GM13976 (cell line): ENCODE measurements at regions not wholly inside any gene's neighbourhood (a gene's known extent, or its start where the extent isn't known, plus 50 kb on each side); places are given as distances from the start of the nearest gene placed in this dataset.

Source experiments
- DNase-seq: peaks from one replicate; pipeline ENCODE4 v3.0.0; 2012; ENCODE audit warnings: low spot score
- CTCF ChIP-seq: IDR thresholded peaks from 2 replicates; pipeline ENCODE4 v1.5.1; 2012; ENCODE audit warnings: borderline replicate concordance, mild to moderate bottlenecking; ENCODE audit not compliant: insufficient read depth; ENCODE audit errors: extremely low read depth, missing control alignments, control extremely low read depth
- in situ Hi-C: fragments of 300-500 bp; cut with MboI; formaldehyde crosslinking; loops from one replicate; pipeline ENCODE4 v1.12.0; 2022; ENCODE audit warnings: low sequenced_read_pairs, mixed read lengths, inconsistent platforms; ENCODE audit not compliant: unreplicated experiment

GRCh38 chr3:25019506-25019905 lies 408.6 kb upstream of the RARB start:
- in situ Hi-C loops = no loop called here
- DNase-seq = no peak
- no peak for TF ChIP-seq CTCF

- no peak for TF ChIP-seq CTCF
- no peak for DNase-seq
- in situ Hi-C loops = no loop called here
Measured at GRCh38 chr3:25021816-25022215, 406.2 kb upstream of the RARB start.

- DNase-seq = no peak
- in situ Hi-C loops = no loop called here
- no peak for TF ChIP-seq CTCF
Measured at GRCh38 chr3:25023876-25024275, 404.2 kb upstream of the RARB start.

GRCh38 chr3:25025236-25025635 lies 402.8 kb upstream of the RARB start:
- no peak for TF ChIP-seq CTCF

GRCh38 chr3:25027650-25028049 lies 400.4 kb upstream of the RARB start:
- in situ Hi-C loops = no loop called here
- DNase-seq = no peak
- no peak for TF ChIP-seq CTCF

More at GRCh38 chr3:25025236-25025635, 402.8 kb upstream of the RARB start:
- in situ Hi-C loops = no loop called here
- DNase-seq = no peak

GRCh38 chr3:25029820-25030219 lies 398.2 kb upstream of the RARB start:
- in situ Hi-C loops = no loop called here
- DNase-seq = no peak
- no peak for TF ChIP-seq CTCF

- in situ Hi-C loops = no loop called here
- TF ChIP-seq CTCF = no peak
- DNase-seq = no peak
Measured at GRCh38 chr3:25032344-25032743, 395.7 kb upstream of the RARB start.
